Neutrophil (primary cell): ENCODE measurements at regions not wholly inside any gene's neighbourhood (a gene's known extent, or its start where the extent isn't known, plus 50 kb on each side); places are given as distances from the start of the nearest gene placed in this dataset.

Experiments
- H3K27ac ChIP-seq: fragments of 200-600 bp; sonication (generic); 2 replicates; pipeline ENCODE4 v1.5.1; 2016; ENCODE audit warnings: mild to moderate bottlenecking, moderate library complexity
- H3K27me3 ChIP-seq: fragments of 200-600 bp; sonication (generic); 2 replicates; pipeline ENCODE4 v1.6.0; 2016; ENCODE audit warnings: mild to moderate bottlenecking
- H3K36me3 ChIP-seq: fragments of 200-600 bp; sonication (generic); 2 replicates; pipeline ENCODE4 v1.5.1; 2017
- H3K4me1 ChIP-seq, 2 experiments: fragments of 200-600 bp in 1 of 2; sonication (generic) in 1 of 2; 1 replicate in 1 of 2; 2 replicates in 1 of 2; pipeline versions ENCODE4 v1.5.1 to v1.6.1; 2013 to 2016; ENCODE audit warnings: low read depth in 1 of 2, low read length in 1 of 2, mild to moderate bottlenecking in 1 of 2, moderate library complexity in 1 of 2; ENCODE audit not compliant: control insufficient read depth in 1 of 2, insufficient read depth in 1 of 2
- H3K4me3 ChIP-seq, 2 experiments: fragments of 200-600 bp in 1 of 2; sonication (generic) in 1 of 2; 1 replicate in 1 of 2; 2 replicates in 1 of 2; pipeline ENCODE4 v1.5.1; 2013 to 2016; ENCODE audit warnings: low read depth in 1 of 2, low read length in 1 of 2, mild to moderate bottlenecking in 1 of 2, moderate library complexity in 1 of 2
- H3K9me3 ChIP-seq: fragments of 200-600 bp; sonication (generic); 2 replicates; pipeline ENCODE4 v1.5.1; 2016
- CTCF ChIP-seq: fragments of 200-600 bp; sonication (generic); IDR thresholded peaks from 2 replicates; pipeline ENCODE4 v1.5.1; 2016; ENCODE audit warnings: antibody characterized with exemption

DNA sequence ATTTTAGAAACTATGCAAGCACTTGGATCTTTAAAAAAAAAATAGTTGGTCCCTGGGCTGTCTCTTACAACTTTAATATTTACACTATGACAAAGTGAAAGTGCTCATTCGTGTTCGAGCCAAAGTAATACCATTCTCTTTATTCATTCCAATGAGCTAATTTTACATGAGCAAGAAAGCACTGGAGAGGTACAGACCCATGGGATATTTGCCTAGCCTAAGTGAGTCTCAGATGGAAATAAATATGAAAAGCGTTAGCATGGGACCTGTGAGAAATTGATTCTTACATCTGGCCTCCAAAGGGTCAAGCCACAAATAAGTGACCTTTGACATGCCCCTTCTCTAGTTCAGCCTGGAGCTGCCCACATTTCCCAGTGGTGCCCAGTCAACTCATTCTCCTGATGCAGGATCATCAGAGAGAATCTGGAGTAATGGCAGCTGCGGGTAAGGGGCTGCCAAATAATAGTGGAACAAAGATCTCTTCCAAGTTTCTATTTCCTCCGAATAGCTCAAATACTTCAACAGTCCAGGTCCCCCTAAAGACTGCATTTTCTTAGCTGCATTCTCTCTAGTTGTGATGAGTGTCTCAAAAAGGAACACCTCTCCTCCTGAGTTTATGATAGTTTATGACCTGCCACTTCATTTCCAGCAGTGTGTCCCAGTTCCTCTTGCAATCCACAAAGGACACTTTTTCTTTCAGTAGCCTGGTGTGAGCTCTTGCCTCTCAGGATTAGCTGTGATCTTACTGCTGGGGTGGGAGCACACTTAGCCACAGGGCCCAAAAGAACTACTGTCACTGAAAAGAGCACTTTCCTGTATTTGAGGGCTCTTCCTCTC, 208.2 kb downstream of the DAD1 start:
- no peaks in the 10 kb centered on the region for H3K27me3 ChIP-seq
- H3K4me3 ChIP-seq, result no peak overlapping the region
- H3K36me3 ChIP-seq, result no peaks in the 10 kb centered on the region
- H3K4me1 ChIP-seq, result no peaks in the 10 kb centered on the region
- TF ChIP-seq CTCF, result no peak
- no peak overlapping the region for H3K27ac ChIP-seq
- H3K9me3 ChIP-seq, result no peaks in the 10 kb centered on the region

DNA sequence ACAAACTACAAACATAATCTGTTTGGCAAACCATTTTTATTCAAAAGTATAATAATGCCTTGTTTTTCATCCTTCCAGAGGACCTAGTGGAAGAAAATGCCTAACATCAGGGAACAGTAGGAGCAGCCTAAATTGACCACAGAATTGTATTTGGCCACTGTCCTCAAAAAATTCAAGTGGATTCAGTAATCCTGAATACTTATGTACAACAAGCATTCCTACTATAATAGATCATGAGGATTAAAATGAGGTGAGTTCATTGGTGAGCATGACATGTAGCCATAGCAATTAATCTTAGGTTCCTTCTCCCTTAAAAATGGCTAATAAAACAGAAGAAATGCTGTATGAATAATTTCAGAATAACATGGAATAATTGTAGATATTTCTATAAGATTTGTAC, 209.3 kb downstream of the DAD1 start:
- TF ChIP-seq CTCF, result no peak
- no peak overlapping the region for H3K4me3 ChIP-seq
- no peak overlapping the region for H3K27ac ChIP-seq
- H3K27me3 ChIP-seq, result no peaks in the 10 kb centered on the region
- no peaks in the 10 kb centered on the region for H3K4me1 ChIP-seq
- H3K9me3 ChIP-seq, result no peaks in the 10 kb centered on the region
- H3K36me3 ChIP-seq, result no peaks in the 10 kb centered on the region

DNA sequence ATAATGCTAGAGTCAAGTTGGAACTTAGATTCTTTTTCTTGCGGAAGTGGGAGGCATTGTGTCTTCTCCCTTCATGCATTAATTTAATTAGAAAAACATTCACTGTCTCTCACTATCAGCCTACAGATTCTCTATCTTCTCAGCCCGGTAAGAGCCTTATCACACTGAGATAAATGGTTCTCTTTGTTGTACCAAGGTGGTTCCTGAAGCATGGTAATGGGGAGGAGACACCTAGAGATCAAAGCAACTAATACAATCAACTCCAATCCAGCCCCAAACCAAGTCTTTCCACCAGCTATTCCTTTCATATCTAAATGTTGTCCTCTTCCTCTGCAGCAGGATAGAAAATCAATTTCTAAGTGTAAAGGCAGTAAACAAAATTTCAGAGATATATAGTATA, 210.8 kb downstream of the DAD1 start:
- H3K27ac ChIP-seq, result no peak overlapping the region
- H3K4me3 ChIP-seq, result no peak overlapping the region
- H3K36me3 ChIP-seq, result no peaks in the 10 kb centered on the region
- H3K27me3 ChIP-seq, result no peaks in the 10 kb centered on the region
- no peak for TF ChIP-seq CTCF
- H3K4me1 ChIP-seq, result no peaks in the 10 kb centered on the region
- H3K9me3 ChIP-seq, result no peaks in the 10 kb centered on the region

GRCh38 chr14:22375321-22375930, 213.6 kb downstream of the DAD1 start:
- Histone ChIP-seq H3K4me1 (no peaks in the 10 kb centered on the region), H3K9me3 (no peaks in the 10 kb centered on the region), H3K27ac (no peak overlapping the region), H3K4me3 (no peak overlapping the region), H3K27me3 (no peaks in the 10 kb centered on the region), H3K36me3 (no peaks in the 10 kb centered on the region)
- no peak for TF ChIP-seq CTCF

DNA sequence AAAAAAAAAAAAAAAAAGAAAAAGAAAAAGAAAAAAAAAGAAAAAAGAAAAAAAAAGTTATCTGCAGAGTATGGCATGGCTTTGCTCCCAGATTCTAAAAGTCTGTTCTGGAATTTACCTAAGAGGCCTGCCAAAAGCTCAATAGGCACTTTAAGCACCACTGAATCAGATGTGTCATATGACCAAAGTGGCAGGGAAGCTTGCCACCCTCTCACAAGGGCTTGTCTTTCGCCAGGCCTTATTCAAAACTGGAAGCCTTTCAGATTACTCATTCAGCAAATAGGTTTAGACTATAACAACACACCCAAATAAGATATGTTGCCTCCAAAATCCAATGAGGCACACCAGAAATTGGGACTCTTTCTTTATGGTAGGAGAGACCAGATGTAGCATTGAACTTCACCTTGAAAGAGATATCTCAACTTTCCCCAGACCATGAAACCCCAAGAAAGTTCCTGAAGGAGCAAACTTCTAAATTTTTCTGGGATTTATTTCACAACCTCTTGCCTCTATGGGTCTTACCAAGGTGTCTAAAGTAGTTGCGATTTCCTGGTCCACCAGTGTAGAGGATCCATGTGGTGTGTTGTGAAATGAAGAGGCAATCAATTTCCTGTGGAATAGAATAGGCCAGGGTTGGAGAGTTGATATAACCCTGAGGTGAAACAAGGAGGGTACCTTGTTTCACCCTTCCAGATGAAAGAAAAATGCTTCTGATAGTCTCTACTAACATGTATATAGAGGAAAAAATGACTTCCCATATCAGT, 218.8 kb downstream of the DAD1 start:
- Histone ChIP-seq H3K27ac (no peak overlapping the region), H3K4me3 (no peak overlapping the region), H3K36me3 (no peaks in the 10 kb centered on the region), H3K9me3 (no peaks in the 10 kb centered on the region), H3K27me3 (no peaks in the 10 kb centered on the region), H3K4me1 (no peaks in the 10 kb centered on the region)
- no peak for TF ChIP-seq CTCF
